ENCODE measurements at regions not wholly inside any gene's neighbourhood (a gene's known extent, or its start where the extent isn't known, plus 50 kb on each side); places are given as distances from the start of the nearest gene placed in this dataset.

- TF ChIP-seq EZH2 (IDR thresholded peaks at IDR 0.05; ENCODE audit: low read depth) = no peak
- TF ChIP-seq CTCF (conservative IDR thresholded peaks at IDR 0.05) = no peak
These were observed 60.1 kb downstream of the KCNF1 start for GRCh38 chr2:10971888-10972260.
